GM12801 (cell line): ENCODE measurements at regions not wholly inside any gene's neighbourhood (a gene's known extent, or its start where the extent isn't known, plus 50 kb on each side); places are given as distances from the start of the nearest gene placed in this dataset.

Experiments
- TF ChIP-seq, protein P1 (sequence below): IDR thresholded peaks from one replicate; pipeline ENCODE4 v1.5.1; 2011; ENCODE audit warnings: control low read depth; ENCODE audit not compliant: insufficient read length; ENCODE audit errors: extremely low read depth

- TF ChIP-seq, protein P1, sequence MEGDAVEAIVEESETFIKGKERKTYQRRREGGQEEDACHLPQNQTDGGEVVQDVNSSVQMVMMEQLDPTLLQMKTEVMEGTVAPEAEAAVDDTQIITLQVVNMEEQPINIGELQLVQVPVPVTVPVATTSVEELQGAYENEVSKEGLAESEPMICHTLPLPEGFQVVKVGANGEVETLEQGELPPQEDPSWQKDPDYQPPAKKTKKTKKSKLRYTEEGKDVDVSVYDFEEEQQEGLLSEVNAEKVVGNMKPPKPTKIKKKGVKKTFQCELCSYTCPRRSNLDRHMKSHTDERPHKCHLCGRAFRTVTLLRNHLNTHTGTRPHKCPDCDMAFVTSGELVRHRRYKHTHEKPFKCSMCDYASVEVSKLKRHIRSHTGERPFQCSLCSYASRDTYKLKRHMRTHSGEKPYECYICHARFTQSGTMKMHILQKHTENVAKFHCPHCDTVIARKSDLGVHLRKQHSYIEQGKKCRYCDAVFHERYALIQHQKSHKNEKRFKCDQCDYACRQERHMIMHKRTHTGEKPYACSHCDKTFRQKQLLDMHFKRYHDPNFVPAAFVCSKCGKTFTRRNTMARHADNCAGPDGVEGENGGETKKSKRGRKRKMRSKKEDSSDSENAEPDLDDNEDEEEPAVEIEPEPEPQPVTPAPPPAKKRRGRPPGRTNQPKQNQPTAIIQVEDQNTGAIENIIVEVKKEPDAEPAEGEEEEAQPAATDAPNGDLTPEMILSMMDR: no peak
Observed at GRCh38 chr3:182309120-182309519, 484.2 kb upstream of the ATP11B start.

GRCh38 chr3:182315313-182315712 lies 478.0 kb upstream of the ATP11B start:
- TF ChIP-seq, protein P1: no peak

DNA sequence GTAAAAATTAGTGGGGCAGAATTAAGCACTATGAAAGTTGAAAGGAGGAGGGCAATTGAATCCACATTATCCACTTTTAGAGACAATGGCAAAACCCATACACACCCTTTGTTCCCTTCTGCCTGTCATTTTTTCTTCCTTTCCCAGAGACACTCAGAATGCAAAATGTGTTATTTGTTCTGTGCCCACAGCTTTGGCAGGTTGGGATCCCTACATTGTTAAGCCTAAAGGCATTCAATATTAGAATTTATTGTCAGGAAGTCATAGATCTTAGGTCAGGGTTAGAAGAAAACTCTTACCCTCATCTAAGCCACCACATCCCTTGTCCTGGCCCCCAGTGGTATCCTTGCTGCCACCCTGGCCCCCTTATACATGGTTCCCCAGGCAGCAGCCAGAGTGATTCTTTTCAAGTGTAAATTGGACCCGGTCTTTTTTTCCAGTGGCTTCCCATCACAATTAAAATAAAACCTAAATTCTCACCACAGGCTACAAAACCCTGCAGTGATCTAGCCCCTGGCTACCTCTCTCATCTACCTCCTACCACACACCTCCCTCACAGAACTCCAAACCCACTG lies 470.1 kb upstream of the ATP11B start:
- TF ChIP-seq, protein P1: no peak

DNA sequence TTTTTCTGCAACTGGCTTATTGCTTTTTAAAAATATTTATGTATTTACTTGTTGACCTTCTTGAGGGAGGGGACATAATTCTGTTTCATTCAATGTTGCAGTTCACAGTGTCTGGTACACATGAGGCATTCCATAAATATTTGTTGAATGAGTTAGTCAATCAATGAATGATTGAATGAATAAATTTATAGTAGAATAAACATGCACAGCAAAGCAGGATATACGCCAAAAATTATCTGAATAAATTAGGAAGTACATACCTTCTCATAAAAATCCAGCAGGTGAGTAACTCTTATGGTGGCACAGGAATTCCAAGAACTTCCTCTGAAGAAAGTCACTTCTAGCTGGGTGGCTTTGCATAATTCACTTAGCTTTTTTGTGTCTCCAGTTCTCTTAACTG lies 469.4 kb upstream of the ATP11B start:
- TF ChIP-seq, protein P1: no peak

- TF ChIP-seq, protein P1: no peak
Observed at GRCh38 chr3:182325213-182325950, 467.9 kb upstream of the ATP11B start.

GRCh38 chr3:182327196-182327681 lies 466.1 kb upstream of the ATP11B start:
- TF ChIP-seq, protein P1: no peak

GRCh38 chr3:182330646-182331045 lies 462.7 kb upstream of the ATP11B start:
- TF ChIP-seq, protein P1: no peak
